CD8-positive, alpha-beta memory T cell (primary cell): ENCODE measurements at regions not wholly inside any gene's neighbourhood (a gene's known extent, or its start where the extent isn't known, plus 50 kb on each side); places are given as distances from the start of the nearest gene placed in this dataset.

Experiments used
- CTCF ChIA-PET: fragments of 350-600 bp; sonication (Branson Sonifier 250); formaldehyde crosslinking; loops from one replicate; lab custom pipeline; 2021; ENCODE audit warnings: antibody characterized with exemption; lab: Charles Lee
- POLR2A ChIA-PET: fragments of 350-600 bp; sonication (Branson Sonifier 250); formaldehyde crosslinking; loops from one replicate; lab custom pipeline; 2021; ENCODE audit warnings: antibody characterized with exemption; lab: Charles Lee
- DNase-seq, 5 donors: peaks; one replicate each; pipeline versions ENCODE4 v3.0.0 to v3.0.0-alpha.2; 2020 to 2022; ENCODE audit warnings: mixed read lengths in 1 of 5
- H3K27ac ChIP-seq: one replicate; pipeline ENCODE4 v1.7.0; 2013; ENCODE audit warnings: low read depth, mild to moderate bottlenecking, low read length, moderate library complexity
- H3K27me3 ChIP-seq: 2 replicates; pipeline ENCODE4 v1.7.0; 2013; ENCODE audit warnings: low read length, mild to moderate bottlenecking; ENCODE audit not compliant: insufficient read depth, poor library complexity, severe bottlenecking
- H3K36me3 ChIP-seq: 2 replicates; pipeline ENCODE4 v1.7.0; 2013; ENCODE audit warnings: mild to moderate bottlenecking, low read length, moderate library complexity; ENCODE audit not compliant: insufficient read depth
- H3K4me1 ChIP-seq: 2 replicates; pipeline ENCODE4 v1.7.0; 2013; ENCODE audit warnings: mild to moderate bottlenecking, low read length, moderate library complexity; ENCODE audit not compliant: insufficient read depth
- H3K4me3 ChIP-seq: 2 replicates; pipeline ENCODE4 v1.7.0; 2013; ENCODE audit warnings: mild to moderate bottlenecking, low read length
- H3K9me3 ChIP-seq: 2 replicates; pipeline ENCODE4 v1.7.0; 2013; ENCODE audit warnings: mild to moderate bottlenecking, low read length
- H3K27ac Mint-ChIP-seq, 8 donors: one replicate each; pipeline ENCODE4 v1.8.0; 2020 to 2021; ENCODE audit warnings: mixed read lengths in 8 of 8, mild to moderate bottlenecking in 6 of 8, inconsistent platforms in 3 of 8, moderate library complexity in 3 of 8
- H3K27me3 Mint-ChIP-seq, 2 donors: one replicate each; pipeline ENCODE4 v1.8.0; 2020 to 2021; ENCODE audit warnings: mixed read lengths in 2 of 2, mild to moderate bottlenecking in 1 of 2, moderate library complexity in 1 of 2
- H3K36me3 Mint-ChIP-seq, 3 donors: one replicate each; pipeline ENCODE4 v1.8.0; 2020 to 2021; ENCODE audit warnings: mixed read lengths in 3 of 3, inconsistent platforms in 1 of 3, mild to moderate bottlenecking in 1 of 3
- H3K4me1 Mint-ChIP-seq, 3 donors: one replicate each; pipeline ENCODE4 v1.8.0; 2020 to 2021; ENCODE audit warnings: mixed read lengths in 3 of 3, inconsistent platforms in 1 of 3, mild to moderate bottlenecking in 1 of 3
- H3K4me3 Mint-ChIP-seq, 7 donors: one replicate each; pipeline ENCODE4 v1.8.0; 2020 to 2021; ENCODE audit warnings: mixed read lengths in 7 of 7, mild to moderate bottlenecking in 6 of 7, moderate library complexity in 4 of 7, inconsistent platforms in 2 of 7
- H3K9me3 Mint-ChIP-seq, 5 donors: one replicate each; pipeline ENCODE4 v1.8.0; 2020 to 2022; ENCODE audit warnings: mixed read lengths in 5 of 5, mild to moderate bottlenecking in 3 of 5, moderate library complexity in 2 of 5, inconsistent platforms in 1 of 5

DNA sequence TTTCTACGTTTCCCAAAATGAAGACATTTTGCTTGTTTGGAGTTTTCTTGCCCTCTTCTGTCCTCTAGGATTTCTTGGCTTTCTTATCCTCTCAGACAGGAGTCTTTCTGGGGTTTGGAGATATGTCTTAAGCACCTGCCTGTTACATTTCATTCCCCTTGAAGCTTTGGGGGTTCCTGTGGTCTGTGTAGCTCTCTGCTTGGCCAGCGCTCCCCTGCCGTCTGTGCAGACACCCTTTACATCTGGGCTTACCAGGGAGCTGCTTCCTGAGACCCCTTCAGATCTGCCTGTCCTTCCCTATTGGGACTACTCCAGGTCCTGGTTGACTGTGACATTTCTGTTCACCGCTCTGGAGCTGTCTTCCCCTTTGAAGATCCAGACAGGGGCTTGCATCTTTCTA lies 171.9 kb upstream of the CSF3R start:
- Histone ChIP-seq H3K4me1 (no peaks in the 10 kb centered on the region), H3K36me3 (no peaks in the 10 kb centered on the region), H3K4me3 (no peak overlapping the region), H3K9me3 (no peaks in the 10 kb centered on the region), H3K27ac (no peak overlapping the region), H3K27me3 (no peaks in the 10 kb centered on the region)
- Mint-ChIP-seq H3K4me3 (no peak overlapping the region), H3K4me1 (peaks cover 0 to 11% (median 8%) of the 10 kb centered on the region in 3 donors), H3K9me3 (no peaks in the 10 kb centered on the region), H3K36me3 (no peaks in the 10 kb centered on the region), H3K27me3 (peaks cover 26 to 64% of the 10 kb centered on the region in 2 donors), H3K27ac (no peak overlapping the region)
- ChIA-PET POLR2A (no interaction called here), CTCF (no interaction called here)
- no peak for DNase-seq

DNA sequence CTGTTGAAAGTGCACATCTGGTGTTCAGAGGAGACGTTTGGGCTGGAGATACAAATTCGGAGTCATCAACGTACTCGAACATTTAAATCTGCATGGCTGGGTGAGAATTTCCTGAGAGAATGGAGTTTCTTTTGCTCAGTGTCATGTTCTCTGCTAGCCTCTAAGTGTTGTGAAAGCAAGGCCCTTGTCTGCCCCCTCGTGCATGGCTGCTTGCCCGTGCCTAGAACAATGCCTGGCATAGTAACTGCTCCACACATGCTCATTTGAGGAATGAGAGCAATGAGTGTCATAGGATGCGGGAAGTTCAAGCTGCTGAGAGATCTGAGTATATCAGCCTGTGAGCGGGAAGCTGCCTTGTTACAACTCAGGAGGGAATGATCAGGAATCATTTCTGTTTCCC lies 171.1 kb upstream of the CSF3R start:
- Histone ChIP-seq H3K4me1 (no peaks in the 10 kb centered on the region), H3K4me3 (no peak overlapping the region), H3K36me3 (no peaks in the 10 kb centered on the region), H3K9me3 (no peaks in the 10 kb centered on the region), H3K27me3 (no peaks in the 10 kb centered on the region), H3K27ac (no peak overlapping the region)
- Mint-ChIP-seq H3K27me3 (peaks cover 27 to 60% of the 10 kb centered on the region in 2 donors), H3K9me3 (no peaks in the 10 kb centered on the region), H3K27ac (peak overlapping the region in 1 of 8 donors; percentile 15), H3K4me1 (peaks cover 0 to 11% (median 8%) of the 10 kb centered on the region in 3 donors), H3K4me3 (no peak overlapping the region), H3K36me3 (no peaks in the 10 kb centered on the region)
- ChIA-PET POLR2A (no interaction called here), CTCF (no interaction called here)
- DNase-seq: no peak

DNA sequence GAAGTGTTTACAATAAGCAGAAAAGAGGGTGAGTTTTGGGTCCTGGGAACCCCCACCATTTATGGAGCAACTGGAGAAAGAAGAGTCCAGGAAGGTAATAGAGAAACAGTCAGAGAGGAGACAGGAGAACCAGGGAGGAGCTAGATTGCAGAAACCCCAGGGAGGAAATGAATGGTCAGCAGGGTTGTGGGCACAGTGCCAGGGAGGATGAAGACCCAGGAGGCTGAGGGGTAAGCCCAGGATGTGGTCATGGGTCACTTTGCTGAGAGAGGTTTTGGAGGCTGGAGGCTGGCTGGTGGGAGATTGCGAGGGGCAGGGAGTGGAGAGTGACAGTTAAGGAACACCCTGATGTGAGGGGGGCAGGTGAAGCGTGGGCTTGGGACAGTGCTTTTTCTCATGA lies 169.9 kb upstream of the CSF3R start:
- Mint-ChIP-seq H3K9me3 (no peaks in the 10 kb centered on the region), H3K4me1 (peaks cover 0 to 11% (median 8%) of the 10 kb centered on the region in 3 donors), H3K27me3 (peaks cover 25 to 68% of the 10 kb centered on the region in 2 donors), H3K27ac (peak overlapping the region in 1 of 8 donors; percentile 74), H3K4me3 (no peak overlapping the region), H3K36me3 (no peaks in the 10 kb centered on the region)
- Histone ChIP-seq H3K27me3 (no peaks in the 10 kb centered on the region), H3K4me3 (no peak overlapping the region), H3K9me3 (no peaks in the 10 kb centered on the region), H3K4me1 (no peaks in the 10 kb centered on the region), H3K36me3 (no peaks in the 10 kb centered on the region), H3K27ac (no peak overlapping the region)
- ChIA-PET CTCF (no interaction called here), POLR2A (no interaction called here)
- DNase-seq: no peak

DNA sequence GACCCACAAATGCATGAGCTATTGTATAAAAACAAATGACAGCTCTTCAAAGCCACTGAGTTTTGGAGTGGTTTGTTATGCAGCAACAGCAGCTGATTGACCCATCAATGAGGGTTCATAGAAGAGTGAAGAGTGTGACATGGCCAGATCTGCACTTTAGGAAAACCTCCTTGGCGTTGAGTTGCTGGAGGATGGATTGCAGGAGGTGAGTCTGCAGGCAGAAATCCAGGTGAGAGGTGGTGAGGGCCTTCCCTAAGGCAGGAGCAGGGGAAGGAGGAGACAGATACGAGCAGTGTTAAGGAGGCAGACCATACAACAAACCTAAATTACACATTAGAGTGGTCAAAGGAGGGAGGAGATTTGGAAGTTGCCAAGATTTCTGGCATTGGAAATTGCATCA lies 169.3 kb upstream of the CSF3R start:
- POLR2A ChIA-PET: no interaction called here
- Mint-ChIP-seq H3K9me3 (no peaks in the 10 kb centered on the region), H3K27ac (peak overlapping the region in 1 of 8 donors; percentile 84), H3K36me3 (no peaks in the 10 kb centered on the region), H3K27me3 (peaks cover 25 to 69% of the 10 kb centered on the region in 2 donors), H3K4me1 (peaks cover 0 to 11% (median 8%) of the 10 kb centered on the region in 3 donors), H3K4me3 (no peak overlapping the region)
- CTCF ChIA-PET: no interaction called here
- Histone ChIP-seq H3K27me3 (no peaks in the 10 kb centered on the region), H3K4me1 (no peaks in the 10 kb centered on the region), H3K36me3 (no peaks in the 10 kb centered on the region), H3K27ac (no peak overlapping the region), H3K4me3 (no peak overlapping the region), H3K9me3 (no peaks in the 10 kb centered on the region)
- no peak for DNase-seq

DNA sequence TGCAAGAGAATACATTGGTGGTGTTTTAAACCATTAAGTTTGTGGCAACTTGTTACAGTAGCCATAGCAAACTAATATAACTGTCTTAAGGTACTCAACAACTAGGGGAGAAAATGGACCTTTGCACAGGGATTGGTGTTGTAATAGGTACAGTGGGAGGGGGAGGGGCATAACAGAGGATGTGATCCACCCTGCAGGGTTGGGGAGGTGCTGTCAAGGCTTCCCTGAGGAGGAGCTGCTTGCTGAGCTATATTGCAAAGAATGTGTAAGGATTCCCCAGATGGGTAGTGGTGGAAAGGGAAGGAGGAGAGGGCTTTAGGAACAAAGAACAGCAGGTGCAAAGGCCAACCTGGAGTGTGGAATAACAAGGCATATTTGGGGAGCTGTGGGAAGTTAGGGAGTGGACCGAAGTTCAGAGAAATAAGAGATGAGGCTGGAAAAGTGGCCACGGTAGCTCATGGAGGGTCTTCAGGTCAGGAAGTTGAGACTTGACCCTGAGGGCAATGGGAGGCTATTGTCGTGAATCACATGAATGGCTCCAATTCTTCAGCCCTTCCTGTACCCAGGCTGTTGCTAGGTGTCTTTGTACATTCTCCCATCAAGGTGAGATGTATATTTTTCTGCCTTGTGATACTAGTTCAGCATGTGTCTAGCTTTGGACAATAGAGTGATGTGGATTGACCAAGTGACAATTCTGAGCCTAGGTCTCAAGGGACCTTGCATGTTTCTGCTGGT lies 168.6 kb upstream of the CSF3R start:
- ChIA-PET CTCF (no interaction called here), POLR2A (no interaction called here)
- Mint-ChIP-seq H3K4me1 (peaks cover 0 to 11% (median 8%) of the 10 kb centered on the region in 3 donors), H3K4me3 (no peak overlapping the region), H3K27me3 (peaks cover 25 to 74% of the 10 kb centered on the region in 2 donors), H3K27ac (peak overlapping the region in 1 of 8 donors; percentile 84), H3K36me3 (no peaks in the 10 kb centered on the region), H3K9me3 (no peaks in the 10 kb centered on the region)
- no peak for DNase-seq
- Histone ChIP-seq H3K4me3 (no peak overlapping the region), H3K27me3 (no peaks in the 10 kb centered on the region), H3K4me1 (no peaks in the 10 kb centered on the region), H3K27ac (no peak overlapping the region), H3K36me3 (no peaks in the 10 kb centered on the region), H3K9me3 (no peaks in the 10 kb centered on the region)

DNA sequence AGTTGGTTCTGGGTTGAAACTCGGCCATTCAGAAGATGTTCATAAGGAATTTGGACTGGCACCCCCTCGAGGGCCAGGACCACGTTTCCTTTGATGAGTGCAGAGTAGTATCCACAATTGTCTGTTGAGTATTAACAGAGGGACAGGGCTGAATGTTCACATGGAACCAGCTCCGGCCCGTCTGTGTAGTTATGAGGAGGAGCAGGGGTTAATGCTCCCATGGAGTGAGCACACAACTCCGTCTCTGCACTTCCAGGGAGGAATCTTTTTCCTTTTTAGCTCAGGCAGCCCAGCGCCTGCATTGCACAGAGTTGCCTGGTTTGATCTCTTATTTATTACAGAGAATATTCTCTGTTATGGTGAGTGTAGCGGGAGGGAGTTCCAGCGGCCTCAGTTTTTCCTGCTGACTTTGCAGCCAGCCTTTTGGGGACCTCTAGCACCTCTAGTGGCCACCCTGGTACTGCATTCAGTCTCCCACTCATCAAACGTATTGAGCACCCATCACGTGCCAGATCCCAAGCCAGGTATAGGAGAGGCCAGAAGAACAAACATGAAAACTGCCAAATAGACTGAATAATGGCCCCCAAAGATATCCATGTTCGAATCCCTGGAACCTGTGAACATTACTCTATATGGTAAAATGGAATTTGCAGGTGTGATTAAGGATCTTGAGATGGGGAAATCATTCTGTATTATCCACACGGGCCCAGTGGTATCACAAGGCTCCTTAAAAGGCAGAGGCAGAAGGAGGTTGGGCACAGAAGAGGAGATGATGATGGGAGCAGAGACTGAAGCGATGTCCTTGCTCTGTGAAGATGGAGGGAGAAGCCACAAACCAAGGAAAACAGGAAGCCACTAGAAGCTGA lies 167.7 kb upstream of the CSF3R start:
- POLR2A ChIA-PET: no interaction called here
- H3K27ac ChIP-seq: no peak overlapping the region
- peak; percentile 18 to 66 (median 35) for DNase-seq
- CTCF ChIA-PET: interaction anchor here (1.1 to 1.4 kb wide), 3 partner anchors 18 to 74 kb away, joined by 3 to 8 read pairs (median 3); no protein-coding TSS in a partner anchor
- Mint-ChIP-seq H3K27ac (no peak overlapping the region), H3K9me3 (no peaks in the 10 kb centered on the region), H3K27me3 (peaks cover 21 to 74% of the 10 kb centered on the region in 2 donors), H3K4me1 (peaks cover 0 to 11% (median 8%) of the 10 kb centered on the region in 3 donors), H3K36me3 (no peaks in the 10 kb centered on the region), H3K4me3 (peak overlapping the region in 1 of 7 donors; percentile 9)
- no peaks in the 10 kb centered on the region for H3K9me3 ChIP-seq
- H3K4me1 ChIP-seq: no peaks in the 10 kb centered on the region
- H3K36me3 ChIP-seq: no peaks in the 10 kb centered on the region
- H3K4me3 ChIP-seq: no peak overlapping the region
- no peaks in the 10 kb centered on the region for H3K27me3 ChIP-seq

DNA sequence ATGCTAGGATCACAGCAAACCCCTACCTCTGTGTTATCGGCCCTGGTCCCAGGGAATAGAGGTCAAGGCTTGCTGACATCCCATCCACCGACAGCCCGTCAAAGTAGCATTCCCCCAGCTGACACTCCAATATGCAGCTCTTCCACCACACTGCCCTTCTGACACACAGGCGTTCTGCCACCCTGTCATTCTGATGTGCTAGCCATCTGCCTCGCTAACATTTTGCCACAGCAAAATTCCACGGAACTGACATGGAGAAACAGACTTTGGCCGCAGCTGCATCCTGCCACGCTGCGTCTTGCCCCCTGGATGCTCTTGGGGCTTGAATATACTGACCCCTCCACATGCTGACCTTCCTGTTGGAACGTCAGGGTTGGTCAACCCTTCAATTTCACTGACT lies 163.2 kb upstream of the CSF3R start:
- no peaks in the 10 kb centered on the region for H3K9me3 Mint-ChIP-seq
- Histone ChIP-seq H3K36me3 (no peaks in the 10 kb centered on the region), H3K27ac (no peak overlapping the region), H3K9me3 (no peaks in the 10 kb centered on the region), H3K4me3 (no peak overlapping the region), H3K27me3 (no peaks in the 10 kb centered on the region), H3K4me1 (no peaks in the 10 kb centered on the region)
- CTCF ChIA-PET: no interaction called here
- no peak overlapping the region for H3K27ac Mint-ChIP-seq
- DNase-seq: no peak
- POLR2A ChIA-PET: no interaction called here
- peaks cover 0 to 6% (median 3%) of the 10 kb centered on the region in 3 donors for H3K4me1 Mint-ChIP-seq
- H3K36me3 Mint-ChIP-seq: no peaks in the 10 kb centered on the region
- peaks cover 12 to 51% of the 10 kb centered on the region in 2 donors for H3K27me3 Mint-ChIP-seq
- no peak overlapping the region for H3K4me3 Mint-ChIP-seq

DNA sequence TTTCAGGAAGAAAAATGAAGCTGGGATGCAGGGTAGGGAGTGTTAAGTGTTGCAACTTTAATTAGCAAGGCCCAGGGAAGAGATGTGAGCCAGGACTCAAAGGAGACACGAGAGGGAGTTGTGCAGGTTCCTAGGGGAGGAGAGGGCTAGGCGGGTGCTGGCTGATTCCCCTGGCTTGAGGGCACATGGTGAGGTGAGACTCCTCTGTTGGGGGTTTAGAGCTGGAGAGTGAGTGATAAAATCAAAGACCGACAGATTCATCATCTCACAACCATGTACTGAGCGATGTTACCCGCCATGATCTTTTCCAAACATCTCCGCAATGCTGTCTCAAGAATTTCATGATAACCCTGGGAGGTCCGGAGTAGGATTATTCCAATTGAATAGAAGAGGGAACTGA lies 161.8 kb upstream of the CSF3R start:
- Mint-ChIP-seq H3K27ac (peak overlapping the region in 1 of 8 donors; percentile 83), H3K4me3 (no peak overlapping the region), H3K27me3 (peaks cover 4 to 43% of the 10 kb centered on the region in 2 donors), H3K4me1 (no peaks in the 10 kb centered on the region), H3K9me3 (no peaks in the 10 kb centered on the region), H3K36me3 (no peaks in the 10 kb centered on the region)
- no peaks in the 10 kb centered on the region for H3K27me3 ChIP-seq
- H3K4me3 ChIP-seq: no peak overlapping the region
- no peaks in the 10 kb centered on the region for H3K4me1 ChIP-seq
- H3K27ac ChIP-seq: no peak overlapping the region
- ChIA-PET CTCF (no interaction called here), POLR2A (no interaction called here)
- no peak for DNase-seq
- no peaks in the 10 kb centered on the region for H3K9me3 ChIP-seq
- H3K36me3 ChIP-seq: no peaks in the 10 kb centered on the region
